Mesendoderm (in vitro differentiated cells): ENCODE measurements at regions not wholly inside any gene's neighbourhood (a gene's known extent, or its start where the extent isn't known, plus 50 kb on each side); places are given as distances from the start of the nearest gene placed in this dataset.
"Not testable (repeated sequence)": the region's sequence is repeated elsewhere in the genome, so short reads cannot be mapped to it uniquely, and the experiment has no call there.

Source experiments
- DNase-seq: peaks from one replicate; pipeline ENCODE4 v3.0.0; 2013
- H2AK5ac ChIP-seq: 2 replicates; pipeline ENCODE4 v1.6.1; 2013; ENCODE audit warnings: low read length, inconsistent platforms
- H2BK120ac ChIP-seq: 2 replicates; pipeline ENCODE4 v1.6.1; 2013; ENCODE audit warnings: low read depth, mild to moderate bottlenecking, low read length, moderate library complexity, mixed read lengths
- H2BK15ac ChIP-seq: replicated peaks from 2 replicates; pipeline ENCODE4 v1.6.1; 2013; ENCODE audit warnings: low read depth, mild to moderate bottlenecking, moderate library complexity
- H2BK5ac ChIP-seq: 2 replicates; pipeline ENCODE4 v1.6.1; 2013; ENCODE audit warnings: low read length, inconsistent platforms
- H3K18ac ChIP-seq: 2 replicates; pipeline ENCODE4 v1.6.1; 2013; ENCODE audit warnings: mild to moderate bottlenecking, low read length, mixed read lengths
- H3K23ac ChIP-seq: one replicate; pipeline ENCODE4 v1.6.1; 2013; ENCODE audit warnings: low read length
- H3K27ac ChIP-seq: 2 replicates; pipeline ENCODE4 v1.5.1; 2013; ENCODE audit warnings: low read depth, mild to moderate bottlenecking, inconsistent platforms, low read length, moderate library complexity
- H3K27me3 ChIP-seq: 2 replicates; pipeline ENCODE4 v1.6.1; 2013; ENCODE audit warnings: low read length, control low read depth, mild to moderate bottlenecking, inconsistent platforms; ENCODE audit not compliant: insufficient read depth, poor library complexity
- H3K36me3 ChIP-seq: 2 replicates; pipeline ENCODE4 v1.6.1; 2013; ENCODE audit warnings: low read length, inconsistent platforms; ENCODE audit not compliant: control insufficient read depth, insufficient read depth
- H3K4ac ChIP-seq: one replicate; pipeline ENCODE4 v1.6.1; 2013; ENCODE audit warnings: low read depth, mild to moderate bottlenecking, low read length, moderate library complexity
- H3K4me1 ChIP-seq: 2 replicates; pipeline ENCODE4 v1.6.1; 2013; ENCODE audit warnings: low read depth, low read length, inconsistent platforms; ENCODE audit not compliant: control insufficient read depth
- H3K4me2 ChIP-seq: 2 replicates; pipeline ENCODE4 v1.6.1; 2013; ENCODE audit warnings: low read length
- H3K4me3 ChIP-seq: 2 replicates; pipeline ENCODE4 v1.5.1; 2013; ENCODE audit warnings: mild to moderate bottlenecking, low read length
- H3K56ac ChIP-seq: one replicate; pipeline ENCODE4 v1.6.1; 2013; ENCODE audit warnings: low read length
- H3K79me1 ChIP-seq: 2 replicates; pipeline ENCODE4 v1.6.1; 2013; ENCODE audit warnings: low read length, inconsistent platforms
- H3K79me2 ChIP-seq: 2 replicates; pipeline ENCODE4 v1.6.1; 2013; ENCODE audit warnings: mild to moderate bottlenecking, low read length; ENCODE audit not compliant: control insufficient read depth, insufficient read depth
- H3K9ac ChIP-seq: 2 replicates; pipeline ENCODE4 v1.6.1; 2013; ENCODE audit warnings: low read length, inconsistent platforms
- H4K5ac ChIP-seq: one replicate; pipeline ENCODE4 v1.6.1; 2013; ENCODE audit warnings: low read length
- H4K8ac ChIP-seq: one replicate; pipeline ENCODE4 v1.6.1; 2013; ENCODE audit warnings: low read depth, mild to moderate bottlenecking, control low read depth, low read length, moderate library complexity
- WGBS: extraction: QIAGEN DNeasy Blood & Tissue Kit; methylation state at CpG from one replicate; pipeline ENCODE4 v1.1.7; 2013; ENCODE audit warnings: low lambda C conversion rate, missing lambda C conversion rate; ENCODE audit not compliant: insufficient coverage; ENCODE audit errors: extremely low coverage; 5-methylcytosine and 5-hydroxymethylcytosine counted together

- DNase-seq = no peak
- Histone ChIP-seq H3K18ac (no peak overlapping the region), H2AK5ac (no peak overlapping the region), H3K56ac (no peak overlapping the region), H3K36me3 (no peaks in the 10 kb centered on the region), H3K27me3 (no peaks in the 10 kb centered on the region), H3K9ac (no peak overlapping the region), H2BK120ac (no peak overlapping the region), H4K8ac (no peak overlapping the region), H3K4me3 (no peak overlapping the region), H3K79me2 (no peaks in the 10 kb centered on the region), H3K27ac (no peak overlapping the region), H3K23ac (no peak overlapping the region), H3K4ac (no peak overlapping the region), H2BK5ac (no peak overlapping the region), H4K5ac (no peak overlapping the region), H3K4me2 (no peak overlapping the region), H3K79me1 (no peaks in the 10 kb centered on the region), H2BK15ac (no peak overlapping the region), H3K4me1 (no peaks in the 10 kb centered on the region)
- WGBS = no CpG with 5 or more reads among the region's 1 CpG
Measured at GRCh38 chr2:7154656-7155055, 237.4 kb downstream of the RNF144A start.

GRCh38 chr2:7161501-7161900 lies 244.3 kb downstream of the RNF144A start:
- Histone ChIP-seq H3K27me3 (no peaks in the 10 kb centered on the region), H3K23ac (no peak overlapping the region), H2BK15ac (no peak overlapping the region), H3K18ac (no peak overlapping the region), H2BK5ac (no peak overlapping the region), H3K79me2 (no peaks in the 10 kb centered on the region), H3K9ac (no peak overlapping the region), H3K4me3 (no peak overlapping the region), H4K5ac (no peak overlapping the region), H3K27ac (no peak overlapping the region), H3K4ac (no peak overlapping the region), H4K8ac (no peak overlapping the region), H3K79me1 (no peaks in the 10 kb centered on the region), H2BK120ac (no peak overlapping the region), H3K56ac (no peak overlapping the region), H3K36me3 (no peaks in the 10 kb centered on the region), H3K4me2 (no peak overlapping the region), H3K4me1 (no peaks in the 10 kb centered on the region), H2AK5ac (no peak overlapping the region)
- no peak for DNase-seq
- no CpG with 5 or more reads among the region's 2 CpGs for WGBS

GRCh38 chr2:7165736-7166135 lies 248.5 kb downstream of the RNF144A start:
- Histone ChIP-seq H4K8ac (no peak overlapping the region), H2BK5ac (no peak overlapping the region), H2BK15ac (no peak overlapping the region), H3K36me3 (no peaks in the 10 kb centered on the region), H3K4me2 (no peak overlapping the region), H4K5ac (no peak overlapping the region), H3K79me2 (no peaks in the 10 kb centered on the region), H3K4ac (no peak overlapping the region), H2BK120ac (no peak overlapping the region), H3K23ac (no peak overlapping the region), H3K9ac (no peak overlapping the region), H3K18ac (no peak overlapping the region), H2AK5ac (no peak overlapping the region), H3K27me3 (no peaks in the 10 kb centered on the region), H3K56ac (no peak overlapping the region), H3K79me1 (no peaks in the 10 kb centered on the region), H3K4me3 (no peak overlapping the region), H3K27ac (no peak overlapping the region), H3K4me1 (no peaks in the 10 kb centered on the region)
- no CpG with 5 or more reads among the region's 1 CpG for WGBS
- DNase-seq = no peak

- Histone ChIP-seq H3K23ac (no peak overlapping the region), H2BK15ac (no peak overlapping the region), H3K36me3 (no peaks in the 10 kb centered on the region), H2BK5ac (no peak overlapping the region), H2BK120ac (no peak overlapping the region), H3K18ac (no peak overlapping the region), H3K79me2 (no peaks in the 10 kb centered on the region), H3K4me2 (no peak overlapping the region), H3K27ac (no peak overlapping the region), H3K4me3 (no peak overlapping the region), H2AK5ac (no peak overlapping the region), H4K5ac (no peak overlapping the region), H3K9ac (no peak overlapping the region), H3K27me3 (no peaks in the 10 kb centered on the region), H3K79me1 (no peaks in the 10 kb centered on the region), H3K56ac (no peak overlapping the region), H3K4me1 (no peaks in the 10 kb centered on the region), H3K4ac (no peak overlapping the region), H4K8ac (no peak overlapping the region)
- no CpG with 5 or more reads among the region's 6 CpGs for WGBS
- DNase-seq = no peak
Measured at GRCh38 chr2:7167801-7168411, 250.7 kb downstream of the RNF144A start.

- Histone ChIP-seq H3K4me3 (no peak overlapping the region), H3K36me3 (no peaks in the 10 kb centered on the region), H2BK15ac (no peak overlapping the region)
Measured at GRCh38 chr2:7169593-7169992, 252.4 kb downstream of the RNF144A start.

GRCh38 chr2:7178996-7179395 lies 261.8 kb downstream of the RNF144A start:
- DNase-seq = not testable (repeated sequence)

More at GRCh38 chr2:7169593-7169992, 252.4 kb downstream of the RNF144A start:
- no peak overlapping the region for H3K4ac ChIP-seq
- H4K8ac ChIP-seq = no peak overlapping the region
- no peak overlapping the region for H3K27ac ChIP-seq
- no peaks in the 10 kb centered on the region for H3K79me1 ChIP-seq
- H3K4me1 ChIP-seq = no peaks in the 10 kb centered on the region
- no peak overlapping the region for H3K9ac ChIP-seq
- no CpG with 5 or more reads among the region's 6 CpGs for WGBS
- H2AK5ac ChIP-seq = no peak overlapping the region
- H3K79me2 ChIP-seq = no peaks in the 10 kb centered on the region
- no peak overlapping the region for H2BK5ac ChIP-seq
- H2BK120ac ChIP-seq = no peak overlapping the region
- H4K5ac ChIP-seq = no peak overlapping the region
- no peak overlapping the region for H3K4me2 ChIP-seq
- DNase-seq = no peak
- H3K56ac ChIP-seq = no peak overlapping the region
- H3K18ac ChIP-seq = no peak overlapping the region
- no peaks in the 10 kb centered on the region for H3K27me3 ChIP-seq
- H3K23ac ChIP-seq = no peak overlapping the region

More at GRCh38 chr2:7178996-7179395, 261.8 kb downstream of the RNF144A start:
- H2BK15ac ChIP-seq, H3K9ac ChIP-seq, H4K5ac ChIP-seq, H3K27me3 ChIP-seq, H3K18ac ChIP-seq, H3K4me3 ChIP-seq, H4K8ac ChIP-seq, H3K56ac ChIP-seq, H3K4ac ChIP-seq, H2BK5ac ChIP-seq, H2AK5ac ChIP-seq, H2BK120ac ChIP-seq, H3K4me1 ChIP-seq, H3K4me2 ChIP-seq, H3K79me1 ChIP-seq, H3K23ac ChIP-seq, H3K27ac ChIP-seq, H3K36me3 ChIP-seq, H3K79me2 ChIP-seq: not testable (repeated sequence)
- no CpG with 5 or more reads among the region's 17 CpGs for WGBS
